HG02938 (cell line): ENCODE measurements at regions not wholly inside any gene's neighbourhood (a gene's known extent, or its start where the extent isn't known, plus 50 kb on each side); places are given as distances from the start of the nearest gene placed in this dataset.

Experiments used
- ATAC-seq: cut with Tn5 transposase; IDR thresholded peaks from one replicate; pipeline ENCODE4 v1.9.1; 2021; ENCODE audit warnings: mild to moderate bottlenecking, moderate library complexity; ENCODE audit not compliant: unreplicated experiment

GRCh38 chr2:6787376-6787775, 78.3 kb downstream of the CMPK2 start:
- no peak for ATAC-seq

- ATAC-seq, result no peak
Observed at GRCh38 chr2:6788614-6789013, 77.1 kb downstream of the CMPK2 start.

GRCh38 chr2:6789559-6790138, 76.1 kb downstream of the CMPK2 start:
- ATAC-seq, result no peak

- ATAC-seq, result no peak
Observed at GRCh38 chr2:6791682-6792081, 74.0 kb downstream of the CMPK2 start.

GRCh38 chr2:6792883-6793282, 72.8 kb downstream of the CMPK2 start:
- ATAC-seq, result no peak

GRCh38 chr2:6793371-6793770, 72.3 kb downstream of the CMPK2 start:
- no peak for ATAC-seq

GRCh38 chr2:6793913-6794312, 71.8 kb downstream of the CMPK2 start:
- ATAC-seq, result no peak

GRCh38 chr2:6794448-6794847, 71.3 kb downstream of the CMPK2 start:
- no peak for ATAC-seq
